Esophagus squamous epithelium (tissue), 5 donors: ENCODE measurements at regions not wholly inside any gene's neighbourhood (a gene's known extent, or its start where the extent isn't known, plus 50 kb on each side); places are given as distances from the start of the nearest gene placed in this dataset.

ENCODE experiments used
- DNase-seq: peaks from one replicate; lab custom pipeline; 2025; lab: John Stamatoyannopoulos, UW
- H3K27ac ChIP-seq, 4 donors: fragments of 200-600 bp; sonication (generic); one replicate each; pipeline ENCODE4 v1.5.1; 2016 to 2019; ENCODE audit warnings: mild to moderate bottlenecking in 1 of 4
- H3K27me3 ChIP-seq, 4 donors: fragments of 200-600 bp; sonication (generic); 1 replicate in 3 of 4; 2 replicates in 1 of 4; pipeline versions ENCODE4 v1.5.1 to v1.6.0; 2017 to 2021; ENCODE audit warnings: antibody characterized with exemption in 1 of 4
- H3K36me3 ChIP-seq, 3 donors: fragments of 200-600 bp; sonication (generic); one replicate each; pipeline ENCODE4 v1.5.1; 2016 to 2019
- H3K4me1 ChIP-seq, 3 donors: fragments of 200-600 bp; sonication (generic); one replicate each; pipeline ENCODE4 v1.5.1; 2017 to 2019
- H3K4me3 ChIP-seq, 4 donors: fragments of 200-600 bp; sonication (generic); 1 replicate in 3 of 4; 2 replicates in 1 of 4; pipeline ENCODE4 v1.5.1; 2016 to 2019; ENCODE audit warnings: mild to moderate bottlenecking in 2 of 4, moderate library complexity in 1 of 4
- H3K9me3 ChIP-seq, 3 donors: fragments of 200-600 bp; sonication (generic); one replicate each; pipeline ENCODE4 v1.5.1; 2016 to 2019
- POLR2A ChIP-seq, 4 donors: fragments of 450-650 bp; IDR thresholded peaks; one replicate each; pipeline ENCODE4 v1.6.1; 2017; ENCODE audit warnings: antibody characterized with exemption in 4 of 4, mild to moderate bottlenecking in 4 of 4, moderate library complexity in 3 of 4
- WGBS, 2 donors: methylation state at CpG; one replicate each; pipeline ENCODE4 v1.1.5; 2018; 5-methylcytosine and 5-hydroxymethylcytosine counted together
- intact Hi-C: fragments of 100-400 bp; cut with DNase I; formaldehyde crosslinking; loops from one replicate; pipeline ENCODE4 v1.15.0; 2022
- TF ChIP-seq, protein P1 (sequence below), 6 experiments: fragments of 450-650 bp in 4 of 6; fragments of 200-600 bp in 2 of 6; sonication (generic) in 2 of 6; IDR thresholded peaks; one replicate each; pipeline ENCODE4 v1.5.1; 2016 to 2019; ENCODE audit warnings: antibody characterized with exemption in 6 of 6, mild to moderate bottlenecking in 4 of 6, moderate library complexity in 4 of 6
- donor health status: DM: yes; HTN: yes; CAD: no.

DNA sequence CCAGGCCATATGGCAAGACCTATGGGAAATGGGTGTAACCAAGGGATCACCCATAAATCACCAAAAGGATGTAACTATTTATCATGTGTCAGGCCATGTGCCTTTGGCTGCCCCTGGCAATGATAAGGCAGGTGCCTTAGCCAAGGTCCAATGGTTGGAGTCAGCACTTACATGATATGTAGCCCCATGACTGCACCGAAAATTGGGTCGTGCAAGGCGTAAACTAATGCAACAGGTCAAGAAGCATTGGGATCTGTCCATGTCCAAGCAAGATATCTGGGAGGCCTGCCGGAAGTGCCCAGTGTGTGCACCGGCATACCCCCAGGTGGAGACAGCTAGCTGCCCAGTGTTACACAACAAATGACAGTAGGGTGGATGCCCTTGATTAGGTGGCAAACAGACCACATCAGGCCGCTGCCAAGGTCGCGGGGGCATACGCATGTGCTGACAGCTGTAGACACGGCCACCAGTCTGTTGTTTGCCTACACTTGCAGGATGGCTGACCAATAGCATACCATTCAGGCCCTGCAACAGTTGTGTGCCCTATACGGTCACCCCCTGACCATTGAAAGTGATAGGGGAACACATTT, 698.2 kb upstream of the AGA start:
- TF ChIP-seq POLR2A (IDR thresholded peaks at IDR 0.05), result no peak
- TF ChIP-seq, protein P1, sequence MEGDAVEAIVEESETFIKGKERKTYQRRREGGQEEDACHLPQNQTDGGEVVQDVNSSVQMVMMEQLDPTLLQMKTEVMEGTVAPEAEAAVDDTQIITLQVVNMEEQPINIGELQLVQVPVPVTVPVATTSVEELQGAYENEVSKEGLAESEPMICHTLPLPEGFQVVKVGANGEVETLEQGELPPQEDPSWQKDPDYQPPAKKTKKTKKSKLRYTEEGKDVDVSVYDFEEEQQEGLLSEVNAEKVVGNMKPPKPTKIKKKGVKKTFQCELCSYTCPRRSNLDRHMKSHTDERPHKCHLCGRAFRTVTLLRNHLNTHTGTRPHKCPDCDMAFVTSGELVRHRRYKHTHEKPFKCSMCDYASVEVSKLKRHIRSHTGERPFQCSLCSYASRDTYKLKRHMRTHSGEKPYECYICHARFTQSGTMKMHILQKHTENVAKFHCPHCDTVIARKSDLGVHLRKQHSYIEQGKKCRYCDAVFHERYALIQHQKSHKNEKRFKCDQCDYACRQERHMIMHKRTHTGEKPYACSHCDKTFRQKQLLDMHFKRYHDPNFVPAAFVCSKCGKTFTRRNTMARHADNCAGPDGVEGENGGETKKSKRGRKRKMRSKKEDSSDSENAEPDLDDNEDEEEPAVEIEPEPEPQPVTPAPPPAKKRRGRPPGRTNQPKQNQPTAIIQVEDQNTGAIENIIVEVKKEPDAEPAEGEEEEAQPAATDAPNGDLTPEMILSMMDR (IDR thresholded peaks at IDR 0.05), result no peak
- no peak overlapping the region for H3K4me3 ChIP-seq
- H3K27ac ChIP-seq, result no peak overlapping the region
- 95 to 97% methylated on average over 5 to 9 of the region's 11 CpGs for WGBS, 2 donors
- peaks cover 0 to 20% (median 0%) of the 10 kb centered on the region in 3 donors for H3K9me3 ChIP-seq
- intact Hi-C loops, result no loop called here
- H3K4me1 ChIP-seq, result no peaks in the 10 kb centered on the region
- H3K36me3 ChIP-seq, result no peaks in the 10 kb centered on the region
- no peak for DNase-seq
- no peaks in the 10 kb centered on the region for H3K27me3 ChIP-seq

DNA sequence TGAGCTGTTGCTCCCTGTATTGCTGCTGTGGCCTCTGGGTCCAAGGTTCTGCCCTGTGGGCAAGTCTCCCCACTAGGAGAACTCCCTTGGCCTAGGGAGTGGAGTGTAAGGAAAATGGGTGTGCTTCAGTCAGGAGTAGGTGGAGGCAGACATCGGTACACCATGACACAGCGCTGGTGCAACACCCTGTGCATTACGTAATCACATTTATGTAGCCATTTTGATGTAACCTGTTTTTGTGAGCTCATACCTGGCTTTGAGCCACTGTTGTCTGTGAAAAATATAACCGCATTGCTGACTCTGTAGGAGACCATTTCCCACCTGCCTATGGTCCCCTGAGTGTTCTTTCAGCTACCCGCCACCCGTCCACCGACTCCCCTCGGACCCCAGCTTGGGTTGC, 700.5 kb upstream of the AGA start:
- Histone ChIP-seq H3K27ac (no peak overlapping the region), H3K36me3 (no peaks in the 10 kb centered on the region), H3K9me3 (peaks cover 0 to 20% (median 0%) of the 10 kb centered on the region in 3 donors), H3K4me3 (no peak overlapping the region), H3K4me1 (no peaks in the 10 kb centered on the region), H3K27me3 (no peaks in the 10 kb centered on the region)
- no peak for DNase-seq
- TF ChIP-seq, protein P1 (IDR thresholded peaks at IDR 0.05), result no peak
- TF ChIP-seq POLR2A (IDR thresholded peaks at IDR 0.05), result no peak
- intact Hi-C loops, result no loop called here
- 90 to 92% methylated on average over 6 to 8 of the region's 8 CpGs for WGBS, 2 donors

DNA sequence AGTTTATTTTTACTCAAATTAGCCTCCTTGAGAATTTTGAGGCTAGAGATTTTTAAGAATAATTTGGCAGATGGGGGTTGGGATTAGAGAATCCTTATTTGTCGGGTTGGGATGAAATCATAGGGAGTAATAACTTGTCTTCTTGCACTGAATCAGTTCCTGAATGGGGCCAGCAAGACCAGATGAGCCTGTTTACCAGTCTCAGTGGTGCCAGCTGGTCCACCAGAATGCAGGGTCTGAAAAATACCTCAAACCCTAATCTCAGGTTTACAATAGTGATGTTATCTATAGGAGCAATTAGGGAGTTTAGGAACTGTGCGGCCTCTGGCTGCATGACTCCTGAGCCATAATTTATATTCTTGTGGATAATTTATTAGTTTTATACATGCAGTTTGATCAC, 705.9 kb upstream of the AGA start:
- Histone ChIP-seq H3K4me3 (no peak overlapping the region), H3K27me3 (no peaks in the 10 kb centered on the region), H3K9me3 (no peaks in the 10 kb centered on the region), H3K4me1 (no peaks in the 10 kb centered on the region), H3K27ac (no peak overlapping the region), H3K36me3 (no peaks in the 10 kb centered on the region)
- intact Hi-C loops, result no loop called here
- TF ChIP-seq, protein P1 (IDR thresholded peaks at IDR 0.05), result no peak
- TF ChIP-seq POLR2A (IDR thresholded peaks at IDR 0.05), result no peak
- DNase-seq, result no peak
- WGBS, 2 donors, result 76 to 77% methylated on average over 2 of the region's 2 CpGs

DNA sequence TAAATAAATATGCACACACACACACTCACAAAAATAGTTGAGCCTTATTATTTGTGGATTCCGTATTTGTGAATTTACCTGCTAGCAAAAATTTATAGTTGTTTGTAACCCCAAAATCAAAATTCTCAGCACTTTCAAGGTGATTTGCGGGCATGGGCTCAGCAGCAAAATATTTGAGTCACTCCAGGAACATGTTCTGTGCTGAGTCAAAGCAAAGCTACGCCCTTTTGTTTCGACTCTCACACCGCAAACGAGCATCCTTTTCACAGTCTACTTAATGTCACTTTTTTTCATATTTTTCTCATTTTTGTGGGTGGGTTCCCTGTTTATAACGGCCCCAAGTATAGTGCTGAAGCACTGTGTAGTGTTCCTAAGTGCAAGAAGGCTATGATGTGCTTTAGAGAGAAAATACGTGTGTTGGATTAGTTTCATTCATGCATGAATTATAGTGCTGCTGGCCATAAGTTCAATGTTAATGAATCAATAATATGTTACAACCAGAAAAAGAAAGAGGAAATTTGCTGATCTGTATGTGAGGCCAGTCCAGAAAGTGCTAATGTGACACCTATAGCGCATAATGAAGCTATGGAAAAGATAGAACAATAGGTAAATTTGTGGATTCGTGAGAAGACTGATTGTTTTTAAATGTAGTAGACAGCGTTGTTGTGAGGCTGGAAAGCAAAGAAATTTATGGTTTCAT, 723.2 kb upstream of the AGA start:
- WGBS, 2 donors, result 59 to 60% methylated on average over 11 of the region's 11 CpGs
- no peak for DNase-seq
- TF ChIP-seq, protein P1 (IDR thresholded peaks at IDR 0.05), result no peak
- TF ChIP-seq POLR2A (IDR thresholded peaks at IDR 0.05), result no peak
- Histone ChIP-seq H3K4me3 (no peak overlapping the region), H3K36me3 (no peaks in the 10 kb centered on the region), H3K27ac (no peak overlapping the region), H3K27me3 (no peaks in the 10 kb centered on the region), H3K4me1 (no peaks in the 10 kb centered on the region), H3K9me3 (peaks cover 0 to 13% (median 0%) of the 10 kb centered on the region in 3 donors)
- intact Hi-C loops, result no loop called here

DNA sequence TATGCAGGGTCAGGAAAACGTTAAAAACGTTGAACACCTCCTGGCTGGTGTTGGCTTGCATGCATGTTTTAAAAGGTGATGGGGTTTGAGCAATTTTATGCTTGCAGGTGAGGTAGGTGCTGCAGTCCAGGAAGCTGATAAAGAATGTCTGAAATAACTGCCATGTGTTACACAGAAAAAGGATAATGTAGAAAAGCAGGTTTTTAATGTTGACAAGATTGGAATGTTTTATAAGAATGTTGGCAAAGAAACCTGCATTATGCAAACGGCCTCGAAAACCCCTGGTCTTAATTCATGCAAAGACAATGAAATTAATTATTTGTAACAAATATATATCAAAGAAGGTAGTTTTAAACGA, 723.7 kb upstream of the AGA start:
- no peak overlapping the region for H3K4me3 ChIP-seq
- H3K9me3 ChIP-seq, result peaks cover 0 to 8% (median 0%) of the 10 kb centered on the region in 3 donors
- no peak overlapping the region for H3K27ac ChIP-seq
- intact Hi-C loops, result no loop called here
- no peaks in the 10 kb centered on the region for H3K36me3 ChIP-seq
- no peaks in the 10 kb centered on the region for H3K4me1 ChIP-seq
- TF ChIP-seq, protein P1 (IDR thresholded peaks at IDR 0.05), result no peak
- no peak for TF ChIP-seq POLR2A (IDR thresholded peaks at IDR 0.05)
- H3K27me3 ChIP-seq, result no peaks in the 10 kb centered on the region
- 38 to 49% methylated on average over 5 of the region's 5 CpGs for WGBS, 2 donors
- no peak for DNase-seq
